Left cardiac atrium (tissue), 4 donors: ENCODE measurements at regions not wholly inside any gene's neighbourhood (a gene's known extent, or its start where the extent isn't known, plus 50 kb on each side); places are given as distances from the start of the nearest gene placed in this dataset.

Experiments used
- ATAC-seq, 2 donors: fragments of 200-7000 bp; cut with Tn5 transposase; one replicate each; pipeline ENCODE4 v1.9.1; 2020; ENCODE audit warnings: mild to moderate bottlenecking in 2 of 2, moderate library complexity in 2 of 2
- DNase-seq: peaks from one replicate; pipeline ENCODE4 v3.0.0-alpha.2; 2020
- intact Hi-C, 2 donors: fragments of 100-400 bp; cut with DNase I; formaldehyde crosslinking; loops; one replicate each; pipeline versions ENCODE4 v1.14.1 to v1.15.1; 2022 to 2023
- donor health status: DM: no; HTN: yes; CAD: no.
- donor health status: DM: no; HTN: yes; CAD: no; lungs with severe emphysema.
- donor health status: DM: yes; HTN: yes; CAD: no.
- donor health status: Dilated cardiomyopathy.

DNA sequence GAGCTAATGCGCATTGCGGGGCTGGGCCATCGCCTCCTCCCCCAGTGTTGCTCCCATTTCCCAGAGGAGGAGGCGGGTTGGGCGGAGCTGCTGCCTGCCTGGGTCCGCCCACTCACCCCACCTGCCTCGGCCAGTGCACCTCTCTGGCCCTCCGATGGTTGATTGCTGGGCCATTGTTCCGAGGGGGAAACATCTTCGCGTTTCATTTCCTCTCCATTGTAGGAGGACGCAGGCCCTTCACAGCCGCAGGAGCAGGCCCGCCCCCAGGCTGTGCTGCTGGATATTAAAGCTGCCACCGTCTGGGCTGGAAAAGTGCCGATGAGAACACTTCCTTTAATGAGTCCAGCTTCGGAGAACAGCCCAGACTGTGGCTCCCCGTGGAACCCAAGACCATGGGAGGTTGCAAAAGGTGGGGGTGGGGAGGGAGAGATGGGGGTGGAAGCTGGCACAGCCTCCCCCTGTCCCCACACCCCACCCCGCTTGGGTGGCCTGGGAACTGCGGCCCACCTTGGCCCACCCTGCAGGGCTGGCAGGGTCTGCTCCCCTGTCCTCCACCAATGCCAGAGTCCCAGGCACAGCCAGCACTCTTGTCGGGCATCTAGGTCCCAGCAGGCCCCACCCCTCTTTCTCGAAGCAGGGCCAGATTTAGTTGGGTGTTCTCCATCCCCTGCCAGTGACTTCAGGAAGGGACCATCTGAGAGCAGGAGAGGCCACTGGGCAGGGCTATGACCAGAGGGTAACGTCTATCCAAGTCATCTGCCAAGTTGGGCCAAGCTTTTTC lies 96.6 kb downstream of the ADRA2C start:
- peak; percentile 23 for DNase-seq
- ATAC-seq, result peak; percentile 27 to 60

DNA sequence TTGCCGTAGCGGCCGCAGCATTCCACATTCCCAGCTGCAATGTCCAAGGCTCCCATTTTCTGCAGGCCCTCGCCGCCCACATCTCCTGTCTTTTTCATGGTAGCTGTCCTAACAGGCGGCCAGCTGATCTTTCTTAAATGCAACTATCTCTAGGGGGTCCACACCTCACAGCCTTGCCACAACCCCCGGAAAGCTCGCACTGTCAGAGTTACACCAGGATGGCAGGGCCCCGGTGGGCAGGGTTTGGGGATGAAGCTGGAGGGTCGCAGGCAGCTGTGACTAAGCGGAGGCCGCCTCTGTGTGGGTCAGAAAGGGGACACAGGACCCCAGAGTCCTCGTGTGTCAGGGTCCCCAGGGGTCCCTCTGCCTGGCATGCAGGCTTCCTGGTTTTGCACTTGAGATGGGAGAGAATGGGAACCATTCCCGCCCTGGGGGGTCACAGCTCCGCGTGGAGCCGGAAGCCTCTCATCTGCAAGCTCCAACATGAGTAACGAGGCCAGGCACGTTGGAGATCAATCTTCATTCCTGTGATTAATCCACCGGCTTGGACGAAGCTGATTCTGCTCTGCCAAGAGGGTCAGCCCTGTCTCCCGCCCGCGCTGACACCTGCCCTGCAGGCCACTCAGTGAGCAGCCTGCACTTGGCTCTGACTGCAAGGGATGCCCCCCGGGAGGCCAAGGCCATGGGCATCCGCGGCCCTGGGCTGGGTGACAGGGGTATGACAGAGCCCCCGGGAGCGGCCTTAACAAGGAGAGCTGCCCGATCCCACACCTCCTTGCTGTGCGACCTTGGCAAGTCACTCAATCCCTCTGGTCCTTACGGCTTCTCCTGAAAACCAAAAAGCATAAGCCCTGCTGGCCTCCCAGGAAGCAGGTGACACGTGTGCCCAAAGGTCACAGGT lies 97.9 kb downstream of the ADRA2C start:
- DNase-seq, result peak; percentile 18
- no peak for ATAC-seq
- intact Hi-C loops, result no loop called here

More for the DNA sequence above, 96.6 kb downstream of the ADRA2C start:
- intact Hi-C loops, result no loop called here

DNA sequence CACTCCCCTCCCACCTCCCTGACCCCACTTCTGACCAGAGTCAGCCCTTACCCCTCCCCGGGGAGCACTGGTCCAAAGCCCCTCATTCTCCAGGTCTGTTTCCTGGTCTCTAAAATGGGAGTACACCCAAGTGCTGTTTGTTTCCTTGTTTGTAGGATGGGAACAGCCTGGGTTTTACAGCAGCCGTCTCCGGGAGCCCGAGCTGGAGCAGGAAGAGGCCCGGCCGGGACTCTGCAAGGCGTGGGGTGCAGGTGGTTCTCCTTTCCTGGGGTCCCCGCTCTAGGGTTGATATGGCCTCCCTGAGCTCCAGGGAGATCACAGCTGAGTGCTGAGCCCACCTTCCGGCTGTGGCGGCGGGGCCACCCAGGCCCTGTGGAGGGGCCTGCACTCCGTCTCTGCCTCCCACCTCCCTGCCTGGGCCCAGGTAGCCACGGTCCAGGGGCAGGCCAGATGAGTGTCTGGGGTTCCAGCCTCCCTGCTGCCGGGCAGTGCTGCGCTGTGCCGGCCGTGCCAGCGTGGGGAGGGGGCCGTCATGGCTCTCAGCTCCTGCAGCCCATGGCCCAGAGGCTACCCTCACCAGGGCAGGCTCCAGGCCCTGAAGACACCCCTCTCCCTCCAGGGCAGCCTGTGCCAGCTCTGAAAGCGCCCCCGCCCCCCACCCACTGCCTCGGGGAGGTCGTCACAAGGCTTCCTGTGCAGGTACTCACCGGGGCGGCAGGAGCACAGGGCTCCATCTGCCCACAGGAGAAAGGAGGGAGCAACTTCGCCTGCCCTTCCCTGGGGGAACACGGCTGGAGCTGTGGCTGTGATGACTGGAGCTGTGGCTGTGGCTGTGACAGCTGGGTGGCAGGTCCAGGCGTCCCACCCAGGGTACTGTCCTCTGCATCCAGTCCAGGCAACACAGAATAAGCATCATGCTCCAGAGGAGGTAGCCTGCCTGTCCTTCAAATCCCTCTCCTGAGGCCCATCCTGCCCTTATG lies 98.8 kb downstream of the ADRA2C start:
- intact Hi-C loops, result no loop called here
- ATAC-seq, result no peak
- DNase-seq, result peak; percentile 7

DNA sequence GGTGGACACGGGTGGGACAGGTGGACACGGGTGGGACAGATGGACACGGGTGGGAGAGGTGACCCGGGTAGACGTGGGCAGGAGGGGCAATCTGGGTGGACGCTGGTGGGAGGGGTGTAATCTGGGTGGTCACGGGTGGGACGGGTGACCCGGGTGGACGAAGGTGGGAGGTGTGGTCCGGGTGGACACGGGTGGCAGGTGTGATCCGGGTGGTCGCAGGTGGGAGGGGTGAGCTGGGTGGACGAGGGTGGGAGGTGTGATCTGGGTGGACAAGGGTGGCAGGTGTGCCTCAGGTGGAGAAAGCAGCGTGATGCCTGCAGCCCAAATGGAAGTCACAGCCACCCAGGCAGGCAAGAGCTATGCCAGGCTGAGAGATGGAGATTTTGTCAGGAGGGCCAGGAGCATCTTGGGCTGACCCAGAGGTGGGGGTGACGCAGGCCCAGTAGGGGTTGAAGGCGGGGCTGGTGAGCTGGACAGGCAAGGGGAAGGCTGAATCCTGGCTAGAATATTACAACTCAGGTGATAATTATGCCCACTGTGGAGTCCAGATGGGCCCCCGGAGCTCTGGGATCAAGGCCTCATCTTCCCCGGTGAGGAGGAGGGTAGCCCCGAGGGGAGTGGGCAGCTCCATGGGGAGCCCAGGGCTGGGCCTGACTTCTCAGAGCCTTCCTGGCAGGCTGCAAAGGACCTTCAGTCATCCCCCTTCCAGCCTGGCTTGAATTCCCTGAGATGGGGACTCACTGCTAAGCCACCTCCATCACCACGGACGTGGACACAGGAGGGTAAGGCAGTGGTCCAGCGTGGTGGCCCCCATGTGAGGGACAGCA lies 100.0 kb downstream of the ADRA2C start:
- DNase-seq, result peak; percentile 13
- intact Hi-C loops, result no loop called here
- no peak for ATAC-seq

DNA sequence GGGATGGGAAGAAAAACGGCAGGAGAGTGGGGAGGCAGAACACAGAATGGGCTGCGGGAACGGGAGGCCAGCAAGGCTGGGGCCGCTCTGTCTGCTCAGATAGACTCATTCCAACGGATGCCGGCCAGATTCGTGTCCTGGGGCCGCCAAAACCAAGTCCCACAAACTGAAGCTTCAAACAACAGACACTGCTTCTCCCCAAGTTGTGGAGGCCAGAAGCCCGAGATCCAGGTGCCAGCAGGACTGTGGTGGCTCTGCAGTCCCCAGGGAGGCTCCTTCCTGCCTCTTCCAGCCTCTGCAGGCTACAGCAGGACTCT lies 100.6 kb downstream of the ADRA2C start:
- ATAC-seq, result no peak
- intact Hi-C loops, result no loop called here
- DNase-seq, result peak; percentile 3

DNA sequence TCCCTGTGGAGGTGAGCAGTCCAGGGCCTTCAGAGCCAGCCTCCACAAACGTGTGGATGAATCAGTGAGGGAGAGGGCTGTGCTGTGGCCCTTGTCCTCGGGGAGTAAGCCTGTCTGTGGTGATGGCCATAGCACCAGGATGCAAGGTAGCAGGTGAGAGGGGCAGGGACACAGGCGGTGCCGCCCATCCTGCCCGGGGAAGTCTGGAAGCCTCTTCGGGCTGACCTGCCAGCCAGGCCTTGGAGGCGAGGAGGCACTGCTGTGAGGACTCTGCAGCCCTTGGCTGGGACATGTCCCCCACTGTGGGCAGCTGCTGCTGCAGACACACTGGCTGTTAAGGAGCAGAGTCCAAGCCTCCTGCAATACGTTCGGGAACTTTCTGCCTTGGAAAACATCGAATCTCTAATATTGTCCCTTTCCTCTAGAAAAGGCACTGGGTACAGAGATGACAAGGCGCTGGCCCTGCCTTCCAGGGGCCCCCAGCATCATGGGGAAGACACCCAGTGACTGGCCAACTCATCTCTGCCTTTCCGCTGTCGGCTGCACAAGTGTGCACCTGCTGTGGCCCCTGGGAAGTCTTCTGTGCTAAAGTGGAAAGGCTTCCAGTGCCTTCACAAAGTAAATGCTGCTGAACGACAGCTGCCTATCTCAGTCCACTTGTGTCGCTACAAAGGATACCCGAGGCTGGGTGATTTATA lies 101.4 kb downstream of the ADRA2C start:
- ATAC-seq (no peak), DNase-seq (no peak)
- intact Hi-C loops, result no loop called here

- intact Hi-C loops, result no loop called here
- DNase-seq (no peak), ATAC-seq (no peak)
These were observed 102.3 kb downstream of the ADRA2C start for GRCh38 chr4:3868211-3869173.

DNA sequence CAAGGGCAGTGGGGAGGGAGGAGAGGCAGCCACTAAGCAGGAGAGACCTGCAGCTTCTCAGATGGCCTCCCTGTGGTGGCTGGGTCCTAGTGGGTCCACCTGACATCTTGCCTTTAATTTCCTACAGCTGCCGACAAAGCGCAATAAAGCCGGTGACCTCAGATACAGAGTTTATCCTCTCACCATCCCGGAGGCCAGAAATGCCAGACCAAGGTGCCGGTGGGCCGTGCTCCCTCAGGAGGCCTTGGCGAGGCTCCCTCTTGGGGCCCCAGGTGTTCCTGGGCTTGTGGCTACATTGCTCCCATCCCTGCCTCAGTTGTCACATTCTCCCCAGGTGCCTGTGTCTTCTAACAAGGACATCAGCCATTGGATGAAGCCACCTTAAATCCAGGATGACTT lies 103.0 kb downstream of the ADRA2C start:
- intact Hi-C loops, result no loop called here
- DNase-seq, result no peak
- ATAC-seq, result no peak

- intact Hi-C loops, result loop anchor here in 1 of 2 donors (10.0 kb wide), 1 partner anchor 105 kb away; the partner anchor contains the start of gene ADRA2C
- DNase-seq (no peak), ATAC-seq (no peak)
These were observed 103.7 kb downstream of the ADRA2C start for GRCh38 chr4:3869661-3870566.

DNA sequence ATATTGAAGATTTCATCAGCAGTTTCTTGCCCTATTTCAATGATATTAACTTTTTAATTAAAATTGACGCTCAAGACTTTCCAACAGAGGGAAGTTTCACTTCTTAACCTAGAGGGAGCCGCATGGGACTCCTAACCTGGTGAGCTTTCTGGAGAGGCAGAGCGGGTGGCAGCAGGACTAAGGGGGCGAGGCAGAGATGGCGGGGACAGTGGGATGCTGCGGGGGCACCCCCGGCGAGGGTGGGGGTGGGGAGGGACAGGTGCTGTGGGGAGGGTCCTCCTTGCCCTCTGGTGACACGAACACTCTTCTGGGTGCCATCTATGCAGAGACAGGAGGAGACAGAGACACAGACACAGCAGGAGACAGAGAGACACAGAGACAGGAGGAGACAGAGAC lies 104.4 kb downstream of the ADRA2C start:
- intact Hi-C loops, result loop anchor here in 1 of 2 donors (10.0 kb wide), 1 partner anchor 106 kb away; the partner anchor contains the start of gene ADRA2C
- DNase-seq (peak; percentile 2), ATAC-seq (no peak)

- no peak for ATAC-seq
These were observed 105.1 kb downstream of the ADRA2C start for GRCh38 chr4:3871181-3871852.

GRCh38 chr4:3871881-3872833 lies 106.0 kb downstream of the ADRA2C start:
- ATAC-seq (no peak), DNase-seq (peak; percentile 10)
- intact Hi-C loops, result loop anchor here in 1 of 2 donors (10.0 kb wide), 1 partner anchor 107 kb away; the partner anchor contains the start of gene ADRA2C

More at GRCh38 chr4:3871181-3871852, 105.1 kb downstream of the ADRA2C start:
- no peak for DNase-seq
- intact Hi-C loops, result loop anchor here in 1 of 2 donors (10.0 kb wide), 1 partner anchor 107 kb away; the partner anchor contains the start of gene ADRA2C

- ATAC-seq (no peak), DNase-seq (no peak)
- intact Hi-C loops, result loop anchor here in 1 of 2 donors (10.0 kb wide), 1 partner anchor 108 kb away; the partner anchor contains the start of gene ADRA2C
These were observed 106.7 kb downstream of the ADRA2C start for GRCh38 chr4:3872834-3873313.
